ENCODE measurements at regions not wholly inside any gene's neighbourhood (a gene's known extent, or its start where the extent isn't known, plus 50 kb on each side); places are given as distances from the start of the nearest gene placed in this dataset.

DNA sequence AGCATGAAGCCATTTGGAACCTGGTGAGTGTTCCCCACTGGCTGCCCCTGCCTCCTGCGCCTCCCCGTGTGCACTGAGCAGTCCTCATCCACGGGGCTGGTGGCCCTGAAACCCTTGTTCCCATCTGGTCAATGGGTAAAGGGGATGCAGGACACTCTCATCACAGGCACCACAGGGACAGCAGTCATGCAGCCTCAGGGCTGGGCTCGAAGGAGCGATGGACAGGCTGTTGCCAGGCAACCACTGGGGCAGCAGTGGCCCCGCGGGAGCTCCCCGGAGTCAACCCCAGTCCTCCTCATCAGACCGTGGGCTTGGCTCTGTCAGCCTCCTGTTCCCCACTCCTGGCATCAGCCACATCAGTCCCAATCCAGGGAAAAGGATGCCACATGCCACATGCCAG is 509.5 kb downstream of the EIPR1 start:
- no peak for TF ChIP-seq CTCF (IDR thresholded peaks at IDR 0.05)
- no peaks in the 10 kb centered on the region for H3K9me3 ChIP-seq (ENCODE audit: control insufficient read depth, insufficient read depth, low read length)
- no peaks in the 10 kb centered on the region for H3K4me1 Mint-ChIP-seq
- intact Hi-C loops (cut with micrococcal nuclease): no loop called here
- ATAC-seq: peak in 1 of 3 donors; percentile 24
- no peaks in the 10 kb centered on the region for H3K27me3 Mint-ChIP-seq (ENCODE audit: low read depth in 2 of 2)
- no peak for DNase-seq
- H3K4me3 Mint-ChIP-seq: no peak overlapping the region
- no peaks in the 10 kb centered on the region for H3K9me3 Mint-ChIP-seq
- no peaks in the 10 kb centered on the region for H3K4me1 ChIP-seq (ENCODE audit: control insufficient read depth, insufficient read depth, low read length)
- H3K27ac ChIP-seq (ENCODE audit: low read length): no peak overlapping the region
- no peak overlapping the region for H3K27ac Mint-ChIP-seq
- no peaks in the 10 kb centered on the region for H3K36me3 Mint-ChIP-seq
- H3K4me3 ChIP-seq (ENCODE audit: low read length): no peak overlapping the region
- H3K36me3 ChIP-seq (ENCODE audit: control insufficient read depth, insufficient read depth, low read length): no peaks in the 10 kb centered on the region
- 79% methylated on average over 9 of the region's 9 CpGs for WGBS (ENCODE audit: insufficient coverage)
- H3K27me3 ChIP-seq (ENCODE audit: control insufficient read depth, insufficient read depth, low read length): no peaks in the 10 kb centered on the region

DNA sequence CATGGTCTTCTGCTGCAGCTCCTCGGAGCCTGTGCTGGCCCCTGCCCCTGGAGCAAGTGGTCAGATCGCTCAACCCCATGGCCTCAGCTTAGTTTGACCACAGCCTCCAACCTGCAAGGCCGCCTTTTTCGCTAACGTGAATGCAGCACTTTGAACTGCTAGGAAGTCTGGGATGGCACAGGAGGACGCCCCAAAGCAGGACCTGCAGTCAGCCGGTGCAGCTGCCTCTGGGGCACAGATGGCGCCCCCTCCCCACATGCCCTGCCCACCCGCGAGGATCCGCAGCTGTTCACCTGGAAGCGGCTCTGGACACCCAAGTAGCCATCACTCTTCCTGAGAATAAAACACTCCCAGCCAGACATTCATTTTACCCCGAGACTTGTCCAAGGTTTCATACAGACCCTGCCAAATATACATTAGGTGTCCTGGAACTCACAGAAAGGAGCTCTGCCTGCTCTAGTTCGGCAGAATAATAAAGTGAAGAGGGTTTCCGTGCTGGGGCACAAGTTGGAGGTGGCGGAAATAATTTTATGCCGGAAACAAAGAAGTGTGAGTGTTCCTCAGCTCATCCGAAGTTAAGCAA is 510.1 kb downstream of the EIPR1 start:
- 87% methylated on average over 18 of the region's 18 CpGs for WGBS (ENCODE audit: insufficient coverage)

GRCh38 chr2:2866459-2866858 is 511.2 kb downstream of the EIPR1 start:
- 82% methylated on average over 13 of the region's 14 CpGs for WGBS (ENCODE audit: insufficient coverage)
- Mint-ChIP-seq H3K27ac (no peak overlapping the region), H3K9me3 (no peaks in the 10 kb centered on the region), H3K4me3 (no peak overlapping the region), H3K36me3 (no peaks in the 10 kb centered on the region), H3K27me3 (ENCODE audit: low read depth in 2 of 2) (no peaks in the 10 kb centered on the region), H3K4me1 (no peaks in the 10 kb centered on the region)
- Histone ChIP-seq H3K9me3 (ENCODE audit: control insufficient read depth, insufficient read depth, low read length) (no peaks in the 10 kb centered on the region), H3K4me3 (ENCODE audit: low read length) (no peak overlapping the region), H3K4me1 (ENCODE audit: control insufficient read depth, insufficient read depth, low read length) (no peaks in the 10 kb centered on the region), H3K36me3 (ENCODE audit: control insufficient read depth, insufficient read depth, low read length) (no peaks in the 10 kb centered on the region), H3K27me3 (ENCODE audit: control insufficient read depth, insufficient read depth, low read length) (no peaks in the 10 kb centered on the region), H3K27ac (ENCODE audit: low read length) (no peak overlapping the region)
- DNase-seq (no peak), ATAC-seq (no peak)
- intact Hi-C loops (cut with micrococcal nuclease): no loop called here
- TF ChIP-seq CTCF (IDR thresholded peaks at IDR 0.05): no peak

More for the DNA sequence above, 510.1 kb downstream of the EIPR1 start:
- no peaks in the 10 kb centered on the region for H3K9me3 Mint-ChIP-seq
- no peaks in the 10 kb centered on the region for H3K4me1 ChIP-seq (ENCODE audit: control insufficient read depth, insufficient read depth, low read length)
- H3K4me3 ChIP-seq (ENCODE audit: low read length): no peak overlapping the region
- DNase-seq (no peak), ATAC-seq (no peak)
- intact Hi-C loops (cut with micrococcal nuclease): no loop called here
- H3K27me3 Mint-ChIP-seq (ENCODE audit: low read depth in 2 of 2): no peaks in the 10 kb centered on the region
- H3K36me3 ChIP-seq (ENCODE audit: control insufficient read depth, insufficient read depth, low read length): no peaks in the 10 kb centered on the region
- H3K9me3 ChIP-seq (ENCODE audit: control insufficient read depth, insufficient read depth, low read length): no peaks in the 10 kb centered on the region
- no peak for TF ChIP-seq CTCF (IDR thresholded peaks at IDR 0.05)
- H3K36me3 Mint-ChIP-seq: no peaks in the 10 kb centered on the region
- no peaks in the 10 kb centered on the region for H3K4me1 Mint-ChIP-seq
- no peaks in the 10 kb centered on the region for H3K27me3 ChIP-seq (ENCODE audit: control insufficient read depth, insufficient read depth, low read length)
- H3K27ac ChIP-seq (ENCODE audit: low read length): no peak overlapping the region
- H3K4me3 Mint-ChIP-seq: no peak overlapping the region
- no peak overlapping the region for H3K27ac Mint-ChIP-seq

- WGBS (ENCODE audit: insufficient coverage): 80% methylated on average over 5 of the region's 5 CpGs
- H3K27ac Mint-ChIP-seq: no peak overlapping the region
- H3K36me3 ChIP-seq (ENCODE audit: control insufficient read depth, insufficient read depth, low read length): no peaks in the 10 kb centered on the region
- H3K9me3 ChIP-seq (ENCODE audit: control insufficient read depth, insufficient read depth, low read length): no peaks in the 10 kb centered on the region
- H3K36me3 Mint-ChIP-seq: no peaks in the 10 kb centered on the region
- no peaks in the 10 kb centered on the region for H3K27me3 Mint-ChIP-seq (ENCODE audit: low read depth in 2 of 2)
- no peak overlapping the region for H3K4me3 Mint-ChIP-seq
- H3K4me1 Mint-ChIP-seq: no peaks in the 10 kb centered on the region
- H3K4me1 ChIP-seq (ENCODE audit: control insufficient read depth, insufficient read depth, low read length): no peaks in the 10 kb centered on the region
- no peak overlapping the region for H3K27ac ChIP-seq (ENCODE audit: low read length)
- H3K9me3 Mint-ChIP-seq: no peaks in the 10 kb centered on the region
- TF ChIP-seq CTCF (IDR thresholded peaks at IDR 0.05): no peak
- H3K27me3 ChIP-seq (ENCODE audit: control insufficient read depth, insufficient read depth, low read length): no peaks in the 10 kb centered on the region
- ATAC-seq (no peak), DNase-seq (no peak)
- intact Hi-C loops (cut with micrococcal nuclease): no loop called here
- H3K4me3 ChIP-seq (ENCODE audit: low read length): no peak overlapping the region
Measured at GRCh38 chr2:2862386-2862785, 515.2 kb downstream of the EIPR1 start.
